SKM-1 treated with dmso at 0.1 percent for 144 hours (cell line): ENCODE measurements at regions not wholly inside any gene's neighbourhood (a gene's known extent, or its start where the extent isn't known, plus 50 kb on each side); places are given as distances from the start of the nearest gene placed in this dataset.
"Not testable (repeated sequence)": the region's sequence is repeated elsewhere in the genome, so short reads cannot be mapped to it uniquely, and the experiment has no call there.

Experiments
- DNase-seq: peaks from one replicate; lab custom pipeline; 2025; ENCODE audit not compliant: unreplicated experiment; lab: John Stamatoyannopoulos, UW

- no peak for DNase-seq
Observed at GRCh38 chr2:172253190-172254052, 150.7 kb upstream of the DLX2 start.

- no peak for DNase-seq
Observed at GRCh38 chr2:172256886-172257285, 154.2 kb upstream of the DLX2 start.

GRCh38 chr2:172259827-172260226 is 157.1 kb upstream of the DLX2 start:
- DNase-seq, result no peak

GRCh38 chr2:172260336-172260735 is 157.6 kb upstream of the DLX2 start:
- no peak for DNase-seq

GRCh38 chr2:172261292-172261691 is 158.6 kb upstream of the DLX2 start:
- DNase-seq, result no peak

- DNase-seq, result no peak
Observed at GRCh38 chr2:172262486-172262885, 159.8 kb upstream of the DLX2 start.

- DNase-seq, result not testable (repeated sequence)
Observed at GRCh38 chr2:172264820-172265219, 162.1 kb upstream of the DLX2 start.

- DNase-seq, result not testable (repeated sequence)
Observed at GRCh38 chr2:172269507-172270244, 157.7 kb upstream of the ITGA6 start.

- no peak for DNase-seq
Observed at GRCh38 chr2:172270278-172271079, 156.9 kb upstream of the ITGA6 start.

GRCh38 chr2:172273910-172274571 is 153.3 kb upstream of the ITGA6 start:
- DNase-seq, result no peak

GRCh38 chr2:172275239-172275638 is 152.1 kb upstream of the ITGA6 start:
- DNase-seq, result no peak

GRCh38 chr2:172276961-172277360 is 150.4 kb upstream of the ITGA6 start:
- no peak for DNase-seq

GRCh38 chr2:172278667-172279066 is 148.7 kb upstream of the ITGA6 start:
- no peak for DNase-seq

GRCh38 chr2:172279214-172279613 is 148.2 kb upstream of the ITGA6 start:
- DNase-seq, result no peak

- DNase-seq, result no peak
Observed at GRCh38 chr2:172279813-172280212, 147.6 kb upstream of the ITGA6 start.

GRCh38 chr2:172280571-172281361 is 146.6 kb upstream of the ITGA6 start:
- DNase-seq, result peak; percentile 99

GRCh38 chr2:172281648-172282570 is 145.5 kb upstream of the ITGA6 start:
- no peak for DNase-seq

GRCh38 chr2:172282944-172283343 is 144.4 kb upstream of the ITGA6 start:
- DNase-seq, result no peak

- peak; percentile 33 for DNase-seq
Observed at GRCh38 chr2:172283476-172283875, 143.9 kb upstream of the ITGA6 start.
